GM19455 (cell line): ENCODE measurements at regions not wholly inside any gene's neighbourhood (a gene's known extent, or its start where the extent isn't known, plus 50 kb on each side); places are given as distances from the start of the nearest gene placed in this dataset.

ENCODE experiments used
- ATAC-seq: cut with Tn5 transposase; IDR thresholded peaks from one replicate; pipeline ENCODE4 v1.9.1; 2021; ENCODE audit not compliant: unreplicated experiment

GRCh38 chr9:109939698-109940342, 159.8 kb downstream of the PALM2AKAP2 start:
- ATAC-seq, result no peak

DNA sequence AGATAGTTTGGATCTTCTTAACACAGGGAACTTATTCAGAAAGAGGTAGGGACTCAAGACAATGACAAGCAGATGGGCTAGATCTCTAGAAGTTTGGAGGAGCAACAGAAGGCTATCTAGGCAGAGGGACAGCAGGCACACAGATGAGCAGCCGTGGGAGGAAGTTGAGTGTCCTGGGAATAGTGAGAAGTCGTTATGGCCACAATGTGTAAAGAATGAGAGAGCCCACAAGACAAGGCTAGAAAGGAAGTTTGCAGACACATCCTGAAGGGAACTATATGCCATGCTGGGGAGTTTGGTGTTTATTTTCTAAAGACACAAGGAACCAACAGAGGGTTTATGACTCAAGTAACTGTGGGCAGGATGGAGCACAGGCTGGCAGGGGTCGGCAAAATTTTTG, 160.6 kb downstream of the PALM2AKAP2 start:
- no peak for ATAC-seq

DNA sequence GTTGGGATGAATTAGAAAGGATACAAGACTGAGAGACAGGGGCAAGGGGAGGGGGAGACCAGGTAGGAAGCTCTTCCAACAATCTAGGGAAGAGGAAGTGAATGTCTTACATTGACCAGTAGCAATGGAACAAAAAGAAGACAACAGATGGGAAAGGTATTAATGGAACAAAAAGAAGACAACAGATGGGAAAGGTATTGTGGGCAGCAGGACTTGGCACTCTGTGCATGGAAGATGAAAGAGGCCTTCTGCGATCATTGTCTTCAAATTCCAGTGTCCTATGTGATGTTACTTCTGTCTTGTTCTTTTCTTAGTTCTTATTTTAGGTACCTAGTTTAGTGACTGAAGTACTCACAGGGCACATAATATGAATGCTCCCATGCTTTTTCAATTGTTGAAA, 161.8 kb downstream of the PALM2AKAP2 start:
- no peak for ATAC-seq

- no peak for ATAC-seq
Measured at GRCh38 chr9:109945573-109945972, 165.6 kb downstream of the PALM2AKAP2 start.

DNA sequence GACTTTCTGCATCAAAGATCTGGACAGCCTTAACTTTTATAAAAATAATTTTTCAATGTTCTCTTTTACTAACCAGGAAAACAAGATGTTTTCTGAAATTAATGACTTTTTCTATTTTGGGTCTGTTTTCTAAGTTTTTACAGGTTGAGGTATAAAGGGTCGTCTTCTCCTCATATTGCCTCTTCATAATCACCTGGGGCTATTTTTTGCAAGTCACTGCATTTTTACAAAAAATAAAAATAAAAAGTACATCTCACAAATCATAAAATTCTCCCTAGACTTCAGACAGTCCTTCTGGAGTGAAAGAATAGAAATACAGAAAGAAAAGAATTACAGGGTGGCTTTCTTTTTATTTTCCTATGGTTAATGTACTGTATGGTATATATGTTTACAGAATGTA, 168.5 kb downstream of the PALM2AKAP2 start:
- ATAC-seq, result no peak

GRCh38 chr9:109950710-109951443, 170.9 kb downstream of the PALM2AKAP2 start:
- ATAC-seq, result no peak

- ATAC-seq, result no peak
Measured at GRCh38 chr9:109953300-109953699, 173.3 kb downstream of the PALM2AKAP2 start.

- ATAC-seq, result no peak
Measured at GRCh38 chr9:109953813-109954497, 174.0 kb downstream of the PALM2AKAP2 start.

- no peak for ATAC-seq
Measured at GRCh38 chr9:109956717-109957440, 176.9 kb downstream of the PALM2AKAP2 start.

- ATAC-seq, result no peak
Measured at GRCh38 chr9:109959679-109960078, 179.7 kb downstream of the PALM2AKAP2 start.

DNA sequence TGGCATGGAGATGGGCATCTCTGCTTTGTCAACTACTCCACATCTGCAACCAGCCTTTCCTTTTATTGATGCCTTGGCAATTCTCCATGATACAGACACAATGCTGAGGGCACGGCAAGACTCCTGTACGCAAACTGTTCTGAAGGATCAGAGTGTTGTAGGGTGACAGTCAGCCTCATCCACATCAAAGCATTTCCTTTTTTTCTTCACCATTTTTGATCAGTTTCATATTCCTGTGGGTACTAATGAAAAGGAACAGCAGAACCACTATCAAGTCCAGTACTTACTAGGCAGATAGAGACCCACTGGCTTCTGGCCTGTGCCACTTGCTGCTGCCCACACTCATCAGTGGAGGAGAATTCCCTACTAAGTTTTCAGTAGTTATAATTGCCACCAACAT, 181.6 kb downstream of the PALM2AKAP2 start:
- no peak for ATAC-seq

DNA sequence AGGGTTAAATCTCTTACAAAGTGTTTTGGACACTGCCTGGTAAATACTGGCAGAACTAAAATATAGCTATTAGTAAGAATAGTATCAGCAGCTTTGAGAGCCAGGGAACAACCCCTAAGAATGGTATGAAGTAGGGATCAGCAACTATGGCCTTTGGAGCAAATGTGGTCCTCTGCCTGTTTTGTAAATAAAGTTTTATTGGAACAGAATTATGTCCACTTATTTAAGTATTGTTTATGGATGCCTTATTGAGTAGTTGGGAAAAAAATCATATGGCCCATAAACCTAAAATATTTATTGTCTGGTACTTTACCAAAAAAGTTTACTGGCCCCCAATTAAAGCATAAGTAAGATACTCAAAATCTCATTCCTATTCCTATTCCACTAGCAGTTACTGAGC, 182.2 kb downstream of the PALM2AKAP2 start:
- no peak for ATAC-seq

- no peak for ATAC-seq
Measured at GRCh38 chr9:109963079-109963478, 183.1 kb downstream of the PALM2AKAP2 start.

GRCh38 chr9:109966643-109967368, 186.8 kb downstream of the PALM2AKAP2 start:
- peak; percentile 38 for ATAC-seq

- ATAC-seq, result peak; percentile 36
Measured at GRCh38 chr9:109967651-109968642, 187.9 kb downstream of the PALM2AKAP2 start.

GRCh38 chr9:109969011-109969410, 189.0 kb downstream of the PALM2AKAP2 start:
- ATAC-seq, result no peak

DNA sequence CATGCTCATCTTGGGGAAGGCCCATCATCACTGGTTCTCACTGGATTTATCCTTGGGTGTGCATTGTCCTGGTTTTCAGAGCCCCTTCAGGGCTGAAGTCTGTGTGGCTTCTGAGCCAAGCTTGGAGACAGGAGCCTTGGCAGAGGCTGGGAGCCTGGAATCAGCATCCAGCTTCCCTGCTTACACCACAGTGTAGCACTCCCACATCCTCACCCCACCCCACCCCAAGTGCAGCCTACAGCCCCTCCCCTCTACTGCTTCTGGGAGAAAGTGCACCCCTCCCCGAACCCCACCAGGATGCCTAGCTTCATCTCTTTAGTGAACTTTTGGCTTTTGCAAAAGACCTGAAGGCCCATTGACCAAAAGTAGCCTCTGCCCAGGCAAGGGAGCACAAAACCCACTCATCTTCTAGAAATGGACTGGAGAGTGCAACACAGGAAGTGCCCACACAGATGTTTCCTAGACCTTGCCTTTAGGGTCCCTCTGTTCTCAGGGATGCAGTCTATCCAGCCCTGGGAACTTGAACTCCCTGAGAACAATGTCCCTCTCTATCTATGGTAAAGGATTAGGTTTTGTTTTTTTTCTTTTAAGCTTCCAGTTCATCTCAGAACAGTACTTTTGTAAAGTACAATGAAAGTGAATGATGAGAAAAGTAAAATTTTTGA, 189.7 kb downstream of the PALM2AKAP2 start:
- no peak for ATAC-seq

- no peak for ATAC-seq
Measured at GRCh38 chr9:109971226-109971625, 191.2 kb downstream of the PALM2AKAP2 start.
